Fibroblast of peridontal ligament (primary cell): ENCODE measurements at regions not wholly inside any gene's neighbourhood (a gene's known extent, or its start where the extent isn't known, plus 50 kb on each side); places are given as distances from the start of the nearest gene placed in this dataset.
"Not testable (repeated sequence)": the region's sequence is repeated elsewhere in the genome, so short reads cannot be mapped to it uniquely, and the experiment has no call there.

Experiments
- DNase-seq: peaks from one replicate; pipeline ENCODE4 v3.0.0-alpha.2; 2010; ENCODE audit errors: extremely low read depth

- DNase-seq = no peak
These were observed 269.7 kb upstream of the TPK1 start for GRCh38 chr7:145105561-145105960.

GRCh38 chr7:145104400-145104799 is 268.5 kb upstream of the TPK1 start:
- DNase-seq = no peak

GRCh38 chr7:145102199-145102598 is 266.3 kb upstream of the TPK1 start:
- not testable (repeated sequence) for DNase-seq

- DNase-seq = no peak
These were observed 256.9 kb upstream of the TPK1 start for GRCh38 chr7:145092766-145093165.

DNA sequence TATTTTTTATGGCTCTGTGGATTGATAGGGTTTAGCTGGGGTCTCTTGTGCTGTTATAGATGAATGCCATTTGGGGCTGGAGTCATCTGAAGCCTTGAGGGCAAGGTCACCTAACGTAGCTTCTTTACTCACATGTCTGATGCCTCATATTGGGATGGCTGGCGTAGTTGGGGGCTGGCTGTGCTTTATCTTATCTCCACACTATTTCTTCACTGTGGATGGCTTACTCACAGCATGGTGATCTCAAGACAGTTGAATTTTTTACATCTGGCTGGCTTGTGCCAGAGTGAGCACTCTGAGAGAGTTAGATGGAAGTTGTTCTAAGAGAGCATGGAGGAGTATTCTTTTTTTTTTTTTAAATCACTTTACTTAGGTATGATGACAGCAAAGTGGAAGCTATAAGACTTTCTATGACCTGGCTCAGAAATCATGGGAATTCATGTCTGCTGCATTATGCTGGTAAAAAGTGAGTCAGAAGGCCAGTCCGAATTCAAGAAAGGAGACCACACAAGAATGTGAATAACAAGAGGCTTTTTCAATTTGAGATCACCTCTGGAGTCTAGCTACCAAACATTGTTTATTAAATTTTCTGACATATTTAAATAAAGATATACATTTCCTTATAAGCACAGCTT is 252.4 kb upstream of the TPK1 start:
- no peak for DNase-seq

DNA sequence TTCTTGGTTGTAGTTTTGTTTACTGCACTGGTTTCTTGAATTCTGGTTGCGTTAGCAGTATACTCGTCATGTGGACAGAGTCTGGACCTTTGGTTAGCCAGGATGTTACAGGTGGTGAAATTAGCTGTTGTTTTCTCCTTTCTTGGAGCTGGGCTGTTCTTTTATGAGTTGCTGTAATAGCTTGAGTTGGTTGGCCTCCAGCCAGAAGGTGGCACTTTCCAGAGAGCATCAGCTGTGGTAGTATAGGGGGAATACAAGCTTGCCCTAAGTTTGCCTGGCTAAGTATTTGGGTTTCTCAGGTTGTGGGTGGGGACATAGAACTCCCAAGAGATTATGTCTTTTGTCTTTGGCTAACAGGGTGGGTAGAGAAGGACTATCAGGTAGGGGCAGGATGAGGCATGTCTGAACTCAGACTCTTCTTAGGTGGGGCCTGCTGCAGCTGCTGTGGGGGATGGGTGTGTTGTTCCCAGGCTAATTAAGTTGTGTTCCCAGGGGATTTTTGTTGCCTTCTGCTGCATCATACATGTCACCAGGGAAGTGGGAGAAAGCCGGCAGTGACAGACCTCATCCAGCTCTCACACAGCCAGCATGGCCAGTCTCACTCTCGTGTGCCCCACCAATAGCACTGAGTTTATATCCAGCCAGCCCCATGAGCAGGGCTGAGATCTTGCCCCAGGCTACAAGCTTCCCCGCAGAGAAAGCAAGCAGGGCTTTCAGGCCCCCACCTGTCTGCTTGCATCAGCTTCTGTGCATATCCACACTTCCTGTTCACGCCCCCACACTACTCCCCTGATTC is 246.7 kb upstream of the TPK1 start:
- DNase-seq = no peak

GRCh38 chr7:145065473-145065872 is 229.6 kb upstream of the TPK1 start:
- DNase-seq = no peak

- DNase-seq = no peak
These were observed 228.3 kb upstream of the TPK1 start for GRCh38 chr7:145064114-145064513.

DNA sequence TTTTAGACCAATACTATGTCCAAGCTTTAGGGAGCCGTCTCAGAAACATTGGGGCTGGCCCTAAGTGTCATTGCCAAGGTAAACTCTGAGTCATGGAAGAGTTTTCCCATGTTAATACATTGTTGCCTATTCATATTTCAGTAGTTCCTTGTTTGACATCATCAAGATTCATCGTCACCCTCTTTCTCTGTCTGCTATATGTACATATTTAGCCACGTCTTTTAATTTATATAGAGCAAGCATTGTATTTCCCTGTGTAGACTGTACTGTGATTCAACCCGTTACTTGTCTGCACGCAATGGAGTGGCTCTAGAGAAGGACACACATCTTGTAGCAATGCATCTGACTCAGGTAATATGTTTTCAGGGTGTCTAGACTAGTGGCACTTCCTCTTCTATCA is 217.9 kb upstream of the TPK1 start:
- no peak for DNase-seq

DNA sequence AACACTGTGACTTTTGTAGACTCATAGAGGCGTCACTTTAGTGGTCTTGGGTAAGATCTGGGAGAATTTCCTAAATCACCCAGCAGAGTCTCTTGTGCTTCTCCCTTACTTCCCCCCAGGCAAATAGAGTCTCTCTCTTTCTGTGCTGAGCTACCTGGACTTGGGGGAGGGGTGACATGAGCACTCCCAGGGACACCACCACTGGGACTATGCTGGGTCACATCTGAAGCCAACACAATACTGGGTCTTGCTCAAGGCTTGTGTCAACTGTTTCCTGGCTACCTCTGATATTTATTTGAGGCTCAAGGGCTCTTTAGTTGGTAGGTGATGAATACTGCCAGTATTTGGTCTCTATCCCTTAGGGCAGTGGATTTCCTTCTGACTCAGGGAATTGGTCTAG is 214.6 kb upstream of the TPK1 start:
- DNase-seq = no peak

DNA sequence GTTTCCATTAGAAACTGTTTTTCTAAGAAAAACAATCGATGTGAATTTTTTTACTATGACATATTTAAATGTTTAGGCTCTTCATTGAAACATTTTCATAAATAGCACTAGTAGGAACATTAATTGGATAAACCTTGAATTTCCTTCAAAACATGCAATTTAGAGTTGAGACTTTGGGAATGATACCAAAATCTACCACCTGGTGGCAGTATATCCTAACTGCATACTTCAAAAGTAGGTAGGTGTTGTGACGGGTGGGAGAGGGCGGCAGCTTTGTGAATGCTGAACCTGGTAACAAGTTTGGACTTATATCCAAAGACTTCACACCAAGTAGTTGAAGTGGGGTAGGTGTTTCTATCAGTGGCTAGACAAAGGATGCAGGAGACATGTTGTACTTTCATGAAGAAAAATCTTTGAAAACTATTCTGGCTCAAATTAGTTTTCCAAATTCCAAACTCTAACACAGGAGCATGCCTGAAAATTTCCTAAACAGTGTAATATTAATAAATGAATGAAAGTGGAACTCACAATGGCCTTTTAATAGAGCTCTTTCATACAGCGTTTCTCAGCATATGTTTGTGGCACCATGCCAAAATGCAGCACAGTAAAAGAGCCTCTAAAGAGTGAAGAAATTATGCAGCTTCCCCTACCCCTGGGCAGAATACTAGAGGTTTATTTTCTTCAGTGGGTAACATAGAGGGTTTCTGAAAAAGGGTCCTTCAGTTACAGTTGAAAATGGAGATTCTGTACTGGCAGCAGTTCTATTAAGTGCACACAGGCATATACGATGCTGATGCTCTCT is 201.0 kb upstream of the TPK1 start:
- DNase-seq = peak; percentile 14

GRCh38 chr7:145031162-145031561 is 195.3 kb upstream of the TPK1 start:
- no peak for DNase-seq

GRCh38 chr7:145030754-145031153 is 194.9 kb upstream of the TPK1 start:
- no peak for DNase-seq

- DNase-seq = no peak
These were observed 184.6 kb upstream of the TPK1 start for GRCh38 chr7:145020454-145020853.

GRCh38 chr7:145016068-145016467 is 180.2 kb upstream of the TPK1 start:
- no peak for DNase-seq

- DNase-seq = no peak
These were observed 174.0 kb upstream of the TPK1 start for GRCh38 chr7:145009876-145010275.

DNA sequence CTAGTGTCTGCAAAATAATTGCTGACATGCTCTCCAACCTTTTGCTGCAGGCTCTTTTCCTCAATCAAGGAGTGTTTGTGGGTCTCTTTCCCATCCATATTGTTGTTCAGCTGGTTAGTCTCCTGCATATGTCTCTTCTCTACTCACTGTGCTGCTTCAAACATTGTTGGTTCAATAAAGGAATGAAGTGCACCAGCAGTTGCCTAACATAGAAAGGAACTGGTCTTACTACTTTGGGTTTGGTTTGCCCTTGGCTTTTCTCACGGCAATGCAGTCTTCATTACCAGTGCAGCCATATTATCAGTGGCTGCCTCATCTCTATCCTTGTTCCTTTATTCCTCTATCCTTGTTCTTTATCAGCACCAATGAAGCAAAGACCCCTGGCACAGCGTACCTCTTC is 169.7 kb upstream of the TPK1 start:
- DNase-seq = no peak

DNA sequence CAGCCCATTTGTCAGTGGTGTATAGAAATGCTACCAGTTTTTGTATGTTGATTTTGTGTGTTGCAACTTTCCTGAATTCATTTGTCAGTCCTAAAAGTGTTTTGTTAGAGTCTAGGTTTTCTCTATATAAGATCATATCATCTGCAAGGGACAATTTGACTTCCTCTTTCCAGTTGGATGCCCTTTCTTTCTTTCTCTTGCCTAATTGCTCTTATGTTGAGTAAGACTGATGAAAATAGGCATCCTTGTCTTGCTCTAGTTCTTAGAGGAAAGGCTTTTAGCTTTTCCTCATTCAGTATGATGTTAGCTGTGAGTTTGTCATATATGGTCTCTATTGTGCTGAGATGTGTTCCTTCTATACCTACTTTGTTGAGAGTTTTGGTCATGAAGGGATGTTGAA is 161.7 kb upstream of the TPK1 start:
- no peak for DNase-seq

GRCh38 chr7:144995495-144995894 is 159.6 kb upstream of the TPK1 start:
- DNase-seq = no peak

- no peak for DNase-seq
These were observed 155.2 kb upstream of the TPK1 start for GRCh38 chr7:144991041-144991440.

DNA sequence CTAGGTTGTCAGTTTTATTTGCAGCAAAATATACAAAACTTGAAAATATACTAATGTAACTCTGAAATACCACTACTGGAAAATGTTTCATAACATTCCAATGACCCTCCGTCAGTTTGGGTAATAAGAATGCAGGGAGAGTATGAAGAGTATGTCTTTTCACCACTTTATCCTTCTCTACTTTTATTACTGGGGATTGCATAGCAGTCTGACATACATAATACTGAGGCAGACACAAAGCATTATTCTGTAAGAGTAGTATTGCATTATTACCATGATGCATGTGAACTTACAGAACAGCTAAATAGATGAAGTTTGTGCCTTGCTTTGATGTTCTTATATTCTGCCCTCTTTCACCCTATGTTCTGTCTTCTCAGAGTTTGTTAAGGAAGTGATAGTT is 151.8 kb upstream of the TPK1 start:
- DNase-seq = no peak

DNA sequence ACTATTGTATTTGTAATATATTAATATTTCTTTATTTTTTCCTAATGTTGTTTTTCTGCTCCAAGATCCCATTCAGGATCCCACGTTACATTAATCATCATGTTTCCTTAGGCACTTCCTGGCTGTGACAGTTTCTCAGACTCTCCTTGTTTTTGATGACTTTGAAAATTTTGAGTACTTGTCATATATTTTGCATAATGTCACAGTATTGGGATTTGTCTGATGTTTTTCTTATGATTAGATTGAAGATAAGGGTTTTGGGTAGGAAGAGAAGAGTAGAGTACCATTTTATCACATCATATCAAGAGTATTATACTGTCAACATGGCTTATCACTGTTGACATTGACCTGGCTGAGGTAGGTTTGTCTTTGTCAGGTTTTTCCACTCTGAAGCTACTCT is 146.3 kb upstream of the TPK1 start:
- no peak for DNase-seq

DNA sequence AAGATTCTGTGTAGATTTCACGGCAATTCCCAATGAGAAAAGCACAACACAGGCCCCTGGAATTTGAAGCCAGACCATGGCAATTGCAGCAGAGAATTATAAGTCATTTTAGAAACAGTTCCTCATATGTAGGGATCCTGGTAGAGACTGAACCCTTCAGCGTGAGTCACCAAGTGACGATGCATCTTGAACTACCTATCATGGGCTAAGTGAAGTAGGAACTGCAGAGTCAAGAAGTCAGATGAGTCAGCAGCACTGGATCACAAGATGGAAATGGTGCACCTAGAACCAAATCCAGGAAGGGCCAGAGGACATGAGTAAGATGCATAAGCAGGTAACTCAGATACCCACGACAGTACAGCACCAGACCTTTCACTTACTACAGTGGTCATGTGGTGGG is 140.0 kb upstream of the TPK1 start:
- no peak for DNase-seq
